Glutamatergic neuron (in vitro differentiated cells): ENCODE measurements at regions not wholly inside any gene's neighbourhood (a gene's known extent, or its start where the extent isn't known, plus 50 kb on each side); places are given as distances from the start of the nearest gene placed in this dataset.

ENCODE experiments used
- DNase-seq: peaks from one replicate; pipeline ENCODE4 v3.0.0; 2022
- H3K27ac Mint-ChIP-seq: one replicate; pipeline ENCODE4 v1.8.0; 2020; ENCODE audit warnings: mild to moderate bottlenecking, mixed read lengths, inconsistent platforms; ENCODE audit not compliant: unreplicated experiment
- H3K27me3 Mint-ChIP-seq: one replicate; pipeline ENCODE4 v1.8.0; 2020; ENCODE audit warnings: mild to moderate bottlenecking, moderate library complexity, mixed read lengths, inconsistent platforms; ENCODE audit not compliant: unreplicated experiment
- H3K36me3 Mint-ChIP-seq: one replicate; pipeline ENCODE4 v1.8.0; 2020; ENCODE audit warnings: mild to moderate bottlenecking, mixed read lengths, inconsistent platforms; ENCODE audit not compliant: unreplicated experiment
- H3K4me1 Mint-ChIP-seq: one replicate; pipeline ENCODE4 v1.8.0; 2020; ENCODE audit warnings: mild to moderate bottlenecking, low read depth, mixed read lengths, inconsistent platforms; ENCODE audit not compliant: unreplicated experiment
- H3K4me3 Mint-ChIP-seq: one replicate; pipeline ENCODE4 v1.8.0; 2020; ENCODE audit warnings: mild to moderate bottlenecking, mixed read lengths, inconsistent platforms; ENCODE audit not compliant: unreplicated experiment
- H3K9me3 Mint-ChIP-seq: one replicate; pipeline ENCODE4 v1.8.0; 2020; ENCODE audit warnings: mild to moderate bottlenecking, moderate library complexity, mixed read lengths, inconsistent platforms; ENCODE audit not compliant: unreplicated experiment
- CTCF ChIP-seq: fragments of 200-600 bp; sonication (generic); IDR thresholded peaks from one replicate; pipeline ENCODE4 v1.5.0; 2021; ENCODE audit not compliant: partially characterized antibody, unreplicated experiment

- DNase-seq = no peak
- Mint-ChIP-seq H3K4me3 (no peak overlapping the region), H3K9me3 (no peaks in the 10 kb centered on the region), H3K36me3 (no peaks in the 10 kb centered on the region), H3K4me1 (no peaks in the 10 kb centered on the region), H3K27me3 (no peaks in the 10 kb centered on the region), H3K27ac (no peak overlapping the region)
- no peak for TF ChIP-seq CTCF
Observed at GRCh38 chr1:65020774-65021173, 54.4 kb upstream of the JAK1 start.

GRCh38 chr1:65021795-65022194, 55.4 kb upstream of the JAK1 start:
- no peaks in the 10 kb centered on the region for H3K9me3 Mint-ChIP-seq
- no peaks in the 10 kb centered on the region for H3K4me1 Mint-ChIP-seq
- no peak overlapping the region for H3K27ac Mint-ChIP-seq
- H3K4me3 Mint-ChIP-seq = no peak overlapping the region
- DNase-seq = no peak
- no peak for TF ChIP-seq CTCF
- no peaks in the 10 kb centered on the region for H3K36me3 Mint-ChIP-seq
- H3K27me3 Mint-ChIP-seq = no peaks in the 10 kb centered on the region

GRCh38 chr1:65022216-65022615, 55.9 kb upstream of the JAK1 start:
- no peaks in the 10 kb centered on the region for H3K4me1 Mint-ChIP-seq
- H3K27ac Mint-ChIP-seq = no peak overlapping the region
- no peaks in the 10 kb centered on the region for H3K36me3 Mint-ChIP-seq
- TF ChIP-seq CTCF = no peak
- H3K9me3 Mint-ChIP-seq = no peaks in the 10 kb centered on the region
- DNase-seq = no peak
- no peaks in the 10 kb centered on the region for H3K27me3 Mint-ChIP-seq
- H3K4me3 Mint-ChIP-seq = no peak overlapping the region

- H3K36me3 Mint-ChIP-seq = no peaks in the 10 kb centered on the region
- H3K4me1 Mint-ChIP-seq = no peaks in the 10 kb centered on the region
- no peak for TF ChIP-seq CTCF
- H3K9me3 Mint-ChIP-seq = no peaks in the 10 kb centered on the region
- DNase-seq = no peak
- H3K27me3 Mint-ChIP-seq = peaks cover 1% of the 10 kb centered on the region
- H3K27ac Mint-ChIP-seq = no peak overlapping the region
- no peak overlapping the region for H3K4me3 Mint-ChIP-seq
Observed at GRCh38 chr1:65025794-65026193, 59.4 kb upstream of the JAK1 start.

GRCh38 chr1:65026235-65026634, 59.9 kb upstream of the JAK1 start:
- no peak overlapping the region for H3K27ac Mint-ChIP-seq
- no peak overlapping the region for H3K4me3 Mint-ChIP-seq
- no peaks in the 10 kb centered on the region for H3K36me3 Mint-ChIP-seq
- H3K9me3 Mint-ChIP-seq = no peaks in the 10 kb centered on the region
- H3K27me3 Mint-ChIP-seq = peaks cover 1% of the 10 kb centered on the region
- no peak for DNase-seq
- no peak for TF ChIP-seq CTCF
- H3K4me1 Mint-ChIP-seq = no peaks in the 10 kb centered on the region
